IPS-18c (cell line): ENCODE measurements at regions not wholly inside any gene's neighbourhood (a gene's known extent, or its start where the extent isn't known, plus 50 kb on each side); places are given as distances from the start of the nearest gene placed in this dataset.
A peak's percentile ranks its signal among the peaks of the same experiment; 100 is the strongest.
"Not testable (repeated sequence)": the region's sequence is repeated elsewhere in the genome, so short reads cannot be mapped to it uniquely, and the experiment has no call there.

Experiments
- H3K4me3 ChIP-seq: 2 replicates; pipeline ENCODE4 v1.7.0; 2013; ENCODE audit warnings: low read depth, mild to moderate bottlenecking, low read length, moderate library complexity; ENCODE audit not compliant: insufficient read depth
- H3K9me3 ChIP-seq: one replicate; pipeline ENCODE4 v1.6.1; 2013; ENCODE audit warnings: mild to moderate bottlenecking, low read length, moderate library complexity; ENCODE audit not compliant: control insufficient read depth, insufficient read depth

GRCh38 chr6:76671751-76672150 is 599.3 kb upstream of the IMPG1 start:
- H3K9me3 ChIP-seq = no peaks in the 10 kb centered on the region
- H3K4me3 ChIP-seq = no peak overlapping the region

- no peaks in the 10 kb centered on the region for H3K9me3 ChIP-seq
- no peak overlapping the region for H3K4me3 ChIP-seq
Observed at GRCh38 chr6:76644231-76644630, 571.8 kb upstream of the IMPG1 start.

- Histone ChIP-seq H3K4me3 (no peak overlapping the region), H3K9me3 (no peaks in the 10 kb centered on the region)
Observed at GRCh38 chr6:76639941-76640340, 567.5 kb upstream of the IMPG1 start.

- Histone ChIP-seq H3K9me3 (no peaks in the 10 kb centered on the region), H3K4me3 (no peak overlapping the region)
Observed at GRCh38 chr6:76634695-76635094, 562.2 kb upstream of the IMPG1 start.

DNA sequence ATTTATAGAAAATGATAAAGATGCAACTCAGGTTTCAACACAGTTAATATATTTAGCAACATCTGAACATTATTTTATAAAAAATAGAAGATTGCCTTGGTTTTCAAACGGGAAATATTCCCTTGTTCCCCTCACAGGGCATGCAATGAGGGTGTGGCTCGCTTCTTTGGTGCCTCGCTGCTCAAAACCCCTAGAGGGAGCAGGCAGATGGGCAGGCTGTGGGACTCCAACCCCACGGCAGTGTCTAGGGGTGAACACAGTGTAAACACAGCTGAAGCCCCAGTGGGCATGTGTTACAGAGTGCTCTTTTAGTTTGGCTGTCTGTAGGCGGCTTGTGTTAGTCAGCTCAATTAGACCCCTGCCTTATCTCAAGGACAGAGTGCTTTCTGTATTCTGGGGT is 560.8 kb upstream of the IMPG1 start:
- H3K9me3 ChIP-seq = peaks cover 4% of the 10 kb centered on the region
- H3K4me3 ChIP-seq = no peak overlapping the region

DNA sequence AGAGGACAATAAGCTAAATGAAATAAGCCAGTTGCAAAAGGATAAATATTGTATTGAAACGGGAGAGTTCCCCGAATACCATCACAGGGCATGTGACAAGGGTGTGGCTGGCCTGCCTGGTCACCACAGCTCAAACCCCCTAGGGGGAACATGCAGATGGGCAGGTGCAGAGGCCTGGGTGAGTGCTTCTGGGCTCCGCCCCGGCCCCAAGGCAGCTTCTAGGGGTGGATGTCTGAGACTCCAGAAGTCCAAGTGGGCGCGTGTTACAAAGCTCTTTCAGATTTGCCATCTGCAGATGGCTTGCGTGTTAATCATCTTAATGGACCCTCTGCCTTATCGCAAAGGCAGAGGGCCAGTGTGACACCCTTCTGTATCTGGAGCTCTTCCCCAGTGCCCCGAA is 559.2 kb upstream of the IMPG1 start:
- no peak overlapping the region for H3K4me3 ChIP-seq
- H3K9me3 ChIP-seq = peaks cover 4% of the 10 kb centered on the region

DNA sequence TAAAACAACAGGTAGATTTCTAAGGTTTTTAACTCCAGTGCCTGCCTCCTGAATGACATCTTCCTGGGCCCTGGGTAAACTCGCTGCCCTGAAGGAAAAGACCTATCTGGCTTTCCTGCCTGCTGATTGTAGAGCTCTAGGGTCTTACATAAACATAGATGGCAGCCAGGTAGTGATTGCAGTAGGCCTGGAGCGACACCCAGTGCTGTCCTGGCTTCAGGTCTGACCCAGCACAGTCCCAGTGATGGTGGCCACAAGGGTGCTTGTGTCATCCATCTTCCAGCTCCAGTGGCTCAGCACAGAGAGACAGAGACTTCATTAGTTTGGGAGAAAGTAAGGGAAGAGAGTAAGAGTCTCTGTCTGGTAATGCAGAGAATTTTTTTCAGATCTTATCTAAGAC is 542.9 kb upstream of the IMPG1 start:
- H3K4me3 ChIP-seq = no peak overlapping the region
- no peaks in the 10 kb centered on the region for H3K9me3 ChIP-seq

DNA sequence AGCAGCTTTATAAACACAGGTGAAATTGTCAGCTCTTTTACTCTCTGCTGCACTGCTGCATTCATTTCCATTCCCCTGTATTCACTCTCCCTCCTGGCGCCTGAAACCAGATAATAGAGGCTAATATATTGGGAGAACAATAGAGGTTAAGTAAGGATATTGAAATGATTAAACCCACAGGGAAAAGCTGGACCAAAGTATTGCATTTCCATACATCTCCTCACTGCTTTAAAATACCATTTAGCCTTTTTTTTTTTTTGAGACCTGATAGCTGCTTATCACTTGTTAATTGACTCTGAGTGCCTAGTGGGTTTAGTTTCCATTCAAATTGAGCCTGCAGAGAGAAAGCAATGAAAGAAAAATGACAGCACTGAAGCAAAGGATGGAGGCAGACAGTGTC is 540.5 kb upstream of the IMPG1 start:
- Histone ChIP-seq H3K9me3 (no peaks in the 10 kb centered on the region), H3K4me3 (no peak overlapping the region)

DNA sequence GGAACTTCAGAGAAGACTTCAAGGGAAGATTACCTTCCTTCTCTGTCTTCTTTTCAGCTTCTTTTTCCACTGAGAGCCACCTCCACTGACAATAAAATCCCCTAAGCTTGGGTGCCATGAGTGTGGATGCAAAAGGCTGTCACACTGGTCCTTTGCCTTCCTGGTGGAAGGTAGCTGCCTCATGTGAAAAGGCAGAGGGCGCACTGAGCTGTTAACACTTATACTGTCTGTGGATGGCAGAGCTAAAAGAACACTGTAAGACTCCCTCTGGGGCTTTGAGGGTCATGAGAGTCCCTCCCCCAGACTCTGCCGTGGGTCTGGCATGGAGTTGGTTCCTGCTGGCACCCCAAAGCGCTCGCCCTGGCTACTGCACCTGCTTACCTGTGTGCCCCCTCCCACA is 536.7 kb upstream of the IMPG1 start:
- no peaks in the 10 kb centered on the region for H3K9me3 ChIP-seq
- no peak overlapping the region for H3K4me3 ChIP-seq

GRCh38 chr6:76594109-76594508 is 521.6 kb upstream of the IMPG1 start:
- Histone ChIP-seq H3K4me3 (no peak overlapping the region), H3K9me3 (no peaks in the 10 kb centered on the region)

GRCh38 chr6:76593668-76594067 is 521.2 kb upstream of the IMPG1 start:
- no peak overlapping the region for H3K4me3 ChIP-seq
- H3K9me3 ChIP-seq = no peaks in the 10 kb centered on the region

DNA sequence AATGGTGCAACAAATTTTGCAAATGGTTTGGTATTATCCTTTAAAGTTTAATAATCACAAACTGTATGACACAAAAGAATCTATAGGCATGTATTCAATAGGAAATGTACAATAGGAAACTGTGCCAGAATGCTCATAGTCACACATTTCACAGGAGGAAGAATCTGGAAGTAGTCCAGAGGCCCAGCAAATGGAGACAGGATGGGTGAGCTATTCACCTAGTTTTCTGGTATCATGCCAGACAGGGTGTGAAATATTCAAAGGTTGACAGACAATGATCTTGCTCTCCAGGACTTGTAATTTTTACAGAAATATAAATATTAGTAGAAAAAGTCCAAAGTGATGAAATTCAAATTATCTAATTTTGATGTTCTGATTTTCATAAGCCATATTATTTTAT is 520.1 kb upstream of the IMPG1 start:
- H3K9me3 ChIP-seq = no peaks in the 10 kb centered on the region
- no peak overlapping the region for H3K4me3 ChIP-seq

GRCh38 chr6:76587271-76587670 is 514.8 kb upstream of the IMPG1 start:
- no peaks in the 10 kb centered on the region for H3K9me3 ChIP-seq
- H3K4me3 ChIP-seq = no peak overlapping the region

DNA sequence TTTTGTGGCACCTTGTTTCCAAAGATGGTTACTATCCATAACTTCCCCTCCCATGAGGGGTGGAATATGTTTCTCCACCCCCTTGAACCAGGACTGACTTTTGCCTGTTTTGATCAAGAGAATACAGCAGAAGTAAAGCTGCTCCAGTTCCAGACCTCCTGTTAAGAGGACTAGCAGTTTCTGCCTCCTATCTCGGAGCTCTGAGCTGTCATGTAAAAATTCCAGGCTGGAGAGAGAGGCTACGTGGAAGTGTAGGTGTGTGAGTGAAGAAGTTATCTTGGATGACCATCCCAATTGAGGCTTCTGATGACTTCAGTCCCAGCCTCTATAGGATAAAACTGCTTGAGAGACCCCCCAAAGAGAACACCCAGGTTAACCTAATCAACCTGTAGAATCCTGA is 511.7 kb upstream of the IMPG1 start:
- Histone ChIP-seq H3K4me3 (no peak overlapping the region), H3K9me3 (no peaks in the 10 kb centered on the region)

DNA sequence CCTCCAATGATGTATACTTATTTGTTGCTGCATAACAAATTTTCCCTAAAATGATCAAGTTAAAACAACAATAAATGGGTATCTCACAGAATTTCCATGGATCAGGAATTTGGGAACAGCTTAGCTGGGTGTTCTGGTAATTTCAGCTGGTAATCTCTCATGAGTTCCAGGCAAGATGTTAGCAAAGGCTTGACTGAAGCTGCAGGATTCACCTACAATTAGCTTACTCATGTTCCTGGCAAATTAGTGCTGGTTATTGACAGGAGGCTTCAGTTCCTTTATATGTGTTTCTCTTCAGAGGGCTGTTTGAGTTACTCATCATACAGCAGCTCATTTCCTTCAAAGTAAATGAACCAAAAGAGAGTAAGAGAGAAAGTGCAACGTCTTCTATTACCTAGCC is 506.3 kb upstream of the IMPG1 start:
- Histone ChIP-seq H3K4me3 (no peak overlapping the region), H3K9me3 (no peaks in the 10 kb centered on the region)

- no peaks in the 10 kb centered on the region for H3K9me3 ChIP-seq
Observed at GRCh38 chr6:76574746-76575145, 502.3 kb upstream of the IMPG1 start.

DNA sequence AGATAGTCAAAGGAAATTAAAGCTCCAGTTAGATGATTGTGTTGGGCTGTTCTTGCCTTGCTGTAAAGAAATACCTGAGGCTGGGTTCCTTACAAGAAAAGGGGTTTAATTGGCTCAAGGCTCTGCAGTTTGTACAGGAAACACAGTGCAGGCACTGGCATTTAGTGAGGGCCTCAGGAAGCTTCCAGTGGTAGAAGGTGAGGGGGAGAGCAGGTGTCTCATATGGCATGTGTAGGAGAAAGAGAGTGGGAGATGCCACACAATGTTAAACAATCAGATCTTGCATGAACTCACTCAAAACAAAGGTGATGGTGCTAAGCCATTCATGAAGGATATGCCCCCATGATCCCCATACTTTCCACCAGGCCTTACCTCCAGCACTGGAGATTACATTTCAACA is 493.5 kb upstream of the IMPG1 start:
- H3K4me3 ChIP-seq = no peak overlapping the region

More at GRCh38 chr6:76574746-76575145, 502.3 kb upstream of the IMPG1 start:
- H3K4me3 ChIP-seq = no peak overlapping the region

GRCh38 chr6:76562371-76562770 is 489.9 kb upstream of the IMPG1 start:
- H3K4me3 ChIP-seq, H3K9me3 ChIP-seq: not testable (repeated sequence)

More for the DNA sequence above, 493.5 kb upstream of the IMPG1 start:
- H3K9me3 ChIP-seq = peaks cover 3% of the 10 kb centered on the region

- H3K4me3 ChIP-seq = peak overlapping the region; percentile 20; the same call in 1 of the 2 replicates
Observed at GRCh38 chr6:76560851-76561755, 488.6 kb upstream of the IMPG1 start.

More at GRCh38 chr6:76560851-76561755, 488.6 kb upstream of the IMPG1 start:
- H3K9me3 ChIP-seq = not testable (repeated sequence)
